Aorta (tissue), 5 donors: ENCODE measurements at regions not wholly inside any gene's neighbourhood (a gene's known extent, or its start where the extent isn't known, plus 50 kb on each side); places are given as distances from the start of the nearest gene placed in this dataset.

Source experiments
- ATAC-seq: fragments of 200-7000 bp; cut with Tn5 transposase; one replicate; pipeline ENCODE4 v1.9.1; 2022; ENCODE audit warnings: moderate library complexity; ENCODE audit not compliant: low FRiP score
- DNase-seq, 2 donors: peaks; one replicate each; pipeline ENCODE4 v3.0.0-alpha.2; 2020
- H3K27ac ChIP-seq, 2 donors: one replicate each; pipeline ENCODE4 v1.5.1; 2013; ENCODE audit warnings: low read length in 2 of 2, mild to moderate bottlenecking in 2 of 2, moderate library complexity in 2 of 2, control low read depth in 1 of 2, inconsistent platforms in 1 of 2, low read depth in 1 of 2
- H3K27me3 ChIP-seq, 2 donors: one replicate each; pipeline ENCODE4 v1.6.1; 2013; ENCODE audit warnings: control low read depth in 1 of 2, low read length in 1 of 2, mild to moderate bottlenecking in 1 of 2, moderate library complexity in 1 of 2; ENCODE audit not compliant: insufficient read depth in 2 of 2, control insufficient read depth in 1 of 2
- H3K36me3 ChIP-seq, 2 donors: one replicate each; pipeline ENCODE4 v1.6.1; 2013; ENCODE audit warnings: control low read depth in 1 of 2, low read length in 1 of 2, mild to moderate bottlenecking in 1 of 2; ENCODE audit not compliant: insufficient read depth in 2 of 2, control insufficient read depth in 1 of 2
- H3K4me1 ChIP-seq, 2 donors: one replicate each; pipeline ENCODE4 v1.6.1; 2013; ENCODE audit warnings: low read length in 2 of 2, control low read depth in 1 of 2, mild to moderate bottlenecking in 1 of 2, moderate library complexity in 1 of 2; ENCODE audit not compliant: insufficient read depth in 2 of 2, control insufficient read depth in 1 of 2
- H3K4me3 ChIP-seq, 2 donors: one replicate each; pipeline ENCODE4 v1.5.1; 2013; ENCODE audit warnings: low read length in 2 of 2, control low read depth in 1 of 2, mild to moderate bottlenecking in 1 of 2
- H3K9me3 ChIP-seq: one replicate; pipeline ENCODE4 v1.6.1; 2013; ENCODE audit warnings: mild to moderate bottlenecking, low read length; ENCODE audit not compliant: control insufficient read depth
- WGBS, 2 donors: extraction: QIAGEN DNeasy Blood & Tissue Kit; methylation state at CpG; one replicate each; pipeline ENCODE4 v1.1.7; 2013; 5-methylcytosine and 5-hydroxymethylcytosine counted together
- intact Hi-C, 2 donors: fragments of 100-400 bp; cut with DNase I; formaldehyde crosslinking; loops; one replicate each; pipeline versions ENCODE4 v1.14.2 to v1.15.0; 2022
- donor health status: healthy with polysubstance abuse.
- donor health status: Bipolar disorder and iron deficiency.
- donor health status: DM: no; HTN: no; CAD: no.
- donor health status: DM: no; HTN: no; CAD: no.
- donor health status: DM: yes; HTN: yes; CAD: no.

DNA sequence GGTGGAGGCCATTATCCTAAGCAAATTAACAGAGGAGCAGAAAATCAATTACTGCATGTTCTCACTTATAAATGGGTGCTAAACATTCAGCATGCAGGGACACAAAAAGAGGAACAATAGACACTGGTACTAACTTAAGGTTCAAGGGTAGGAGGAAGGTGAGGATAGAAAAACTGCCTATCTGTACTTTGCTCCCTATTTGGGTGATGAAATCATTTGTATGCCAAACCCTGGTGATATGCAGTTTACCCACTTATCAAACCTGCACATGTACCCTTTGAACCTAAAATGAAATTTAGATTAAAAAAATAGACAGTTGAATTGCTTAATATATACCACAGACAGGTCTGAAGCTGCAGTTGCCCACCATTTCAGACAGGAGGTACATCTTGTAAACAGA lies 143.3 kb upstream of the KLHL4 start:
- no peaks in the 10 kb centered on the region for H3K9me3 ChIP-seq
- ATAC-seq = no peak
- intact Hi-C loops = no loop called here

GRCh38 chrX:87376896-87377295 lies 140.7 kb upstream of the KLHL4 start:
- intact Hi-C loops = no loop called here
- no peak overlapping the region for H3K27ac ChIP-seq
- 71 to 86% methylated on average over 4 of the region's 4 CpGs for WGBS, 2 donors
- no peaks in the 10 kb centered on the region for H3K27me3 ChIP-seq
- H3K4me3 ChIP-seq = no peak overlapping the region
- ATAC-seq (no peak), DNase-seq (no peak)
- H3K9me3 ChIP-seq = no peaks in the 10 kb centered on the region
- H3K36me3 ChIP-seq = no peaks in the 10 kb centered on the region
- no peaks in the 10 kb centered on the region for H3K4me1 ChIP-seq

More for the DNA sequence above, 143.3 kb upstream of the KLHL4 start:
- H3K27ac ChIP-seq = no peak overlapping the region
- H3K36me3 ChIP-seq = no peaks in the 10 kb centered on the region
- no peak overlapping the region for H3K4me3 ChIP-seq
- no peaks in the 10 kb centered on the region for H3K4me1 ChIP-seq
- DNase-seq = no peak
- no peaks in the 10 kb centered on the region for H3K27me3 ChIP-seq

- Histone ChIP-seq H3K27ac (no peak overlapping the region), H3K4me1 (no peaks in the 10 kb centered on the region), H3K9me3 (no peaks in the 10 kb centered on the region), H3K36me3 (no peaks in the 10 kb centered on the region), H3K27me3 (no peaks in the 10 kb centered on the region), H3K4me3 (no peak overlapping the region)
- 47 to 70% methylated on average over 1 of the region's 1 CpG for WGBS, 2 donors
- DNase-seq (no peak), ATAC-seq (no peak)
- intact Hi-C loops = no loop called here
Measured at GRCh38 chrX:87388381-87388780, 129.2 kb upstream of the KLHL4 start.

- no peaks in the 10 kb centered on the region for H3K4me1 ChIP-seq
- H3K27ac ChIP-seq = no peak overlapping the region
- no peaks in the 10 kb centered on the region for H3K27me3 ChIP-seq
- DNase-seq (no peak), ATAC-seq (no peak)
- intact Hi-C loops = no loop called here
- no peak overlapping the region for H3K4me3 ChIP-seq
- no peaks in the 10 kb centered on the region for H3K36me3 ChIP-seq
- no peaks in the 10 kb centered on the region for H3K9me3 ChIP-seq
- WGBS, 2 donors = 45 to 57% methylated on average over 1 of the region's 1 CpG
Measured at GRCh38 chrX:87391742-87392141, 125.9 kb upstream of the KLHL4 start.

DNA sequence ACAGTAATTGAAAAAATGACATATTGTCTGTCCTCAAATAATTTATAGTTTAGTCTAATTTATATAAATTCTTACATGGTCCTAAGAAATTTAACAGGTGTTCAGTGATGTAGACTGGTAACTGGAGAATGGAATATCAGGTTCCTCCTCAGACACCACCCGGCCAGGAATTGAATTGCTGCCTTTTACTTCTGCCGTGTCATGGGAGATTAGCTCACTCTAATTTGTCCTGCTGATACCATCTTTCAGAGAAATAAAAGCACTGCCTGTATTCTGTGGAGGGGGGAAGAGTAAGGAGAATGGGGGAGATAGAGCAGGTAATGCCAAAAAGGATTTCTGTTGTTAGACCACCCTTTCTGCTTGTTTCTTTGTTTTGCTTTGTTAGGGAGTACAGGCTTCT lies 125.2 kb upstream of the KLHL4 start:
- ATAC-seq = no peak
- Histone ChIP-seq H3K4me3 (no peak overlapping the region), H3K4me1 (no peaks in the 10 kb centered on the region), H3K27me3 (no peaks in the 10 kb centered on the region), H3K27ac (no peak overlapping the region), H3K9me3 (no peaks in the 10 kb centered on the region), H3K36me3 (no peaks in the 10 kb centered on the region)
- 54 to 65% methylated on average over 2 of the region's 2 CpGs for WGBS, 2 donors
- no peak for DNase-seq
- intact Hi-C loops = no loop called here

DNA sequence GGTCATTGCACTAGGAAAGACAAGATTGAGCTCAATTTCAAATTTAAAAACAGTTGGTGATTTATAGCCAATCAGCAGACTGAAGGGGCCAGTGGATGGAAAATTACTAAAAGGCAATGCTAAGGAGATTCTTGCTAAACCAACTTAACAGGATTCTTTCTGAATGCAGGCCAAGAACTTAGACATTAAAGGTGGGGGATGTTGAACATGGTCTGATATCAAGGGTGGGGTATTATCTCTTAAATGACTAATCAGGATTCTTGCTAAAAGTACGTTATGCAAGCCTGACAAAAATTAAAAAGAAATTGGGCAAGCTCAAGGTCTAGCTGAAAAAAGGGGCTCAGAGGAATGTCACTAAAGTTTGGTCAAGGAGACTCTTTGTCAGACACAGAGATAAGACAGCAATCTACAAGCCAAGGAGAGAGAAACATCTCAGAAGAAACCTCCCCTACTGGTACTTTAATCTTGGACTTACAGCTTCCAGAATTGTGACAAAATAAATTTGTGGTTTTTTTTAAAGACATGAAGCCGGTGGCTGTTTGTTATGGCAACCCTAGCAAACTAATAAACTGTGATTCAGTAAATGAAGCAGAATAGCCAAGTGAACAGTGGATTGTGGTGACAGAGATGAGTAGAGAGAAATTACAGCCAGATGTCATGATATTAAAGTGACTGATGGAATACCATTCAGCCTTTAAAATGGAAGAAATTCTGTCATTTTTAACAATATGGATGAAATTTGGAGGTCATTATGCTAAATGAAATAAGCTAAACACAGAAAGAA lies 120.3 kb upstream of the KLHL4 start:
- Histone ChIP-seq H3K4me1 (no peaks in the 10 kb centered on the region), H3K9me3 (no peaks in the 10 kb centered on the region), H3K27ac (no peak overlapping the region), H3K27me3 (no peaks in the 10 kb centered on the region), H3K4me3 (no peak overlapping the region), H3K36me3 (no peaks in the 10 kb centered on the region)
- intact Hi-C loops = no loop called here
- no peak for ATAC-seq
- 52 to 53% methylated on average over 2 of the region's 2 CpGs for WGBS, 2 donors
- DNase-seq = no peak

DNA sequence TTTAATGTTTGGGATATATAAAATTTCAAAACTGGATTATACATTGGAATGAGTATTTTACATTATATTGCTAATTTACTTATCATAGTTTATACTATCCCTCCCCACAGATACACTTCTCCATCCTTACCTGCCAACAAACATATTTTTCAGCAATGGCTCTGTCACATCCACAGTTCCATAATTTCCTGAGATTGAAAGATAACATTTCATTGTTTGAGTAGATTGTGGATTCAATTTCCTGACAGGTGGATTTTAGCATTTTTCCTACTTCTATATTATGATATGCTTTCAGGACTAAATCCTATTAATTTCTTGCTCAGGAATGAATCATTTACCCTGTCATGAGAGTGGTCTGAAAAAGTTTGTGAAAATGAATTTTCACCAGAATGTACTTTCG lies 115.3 kb upstream of the KLHL4 start:
- intact Hi-C loops = no loop called here
- ATAC-seq (no peak), DNase-seq (no peak)
- no peak overlapping the region for H3K4me3 ChIP-seq
- no peaks in the 10 kb centered on the region for H3K36me3 ChIP-seq
- no peaks in the 10 kb centered on the region for H3K9me3 ChIP-seq
- WGBS, 2 donors = 16 to 69% methylated on average over 1 of the region's 1 CpG
- no peaks in the 10 kb centered on the region for H3K27me3 ChIP-seq
- H3K4me1 ChIP-seq = no peaks in the 10 kb centered on the region
- no peak overlapping the region for H3K27ac ChIP-seq

- H3K27ac ChIP-seq = no peak overlapping the region
- DNase-seq (no peak), ATAC-seq (no peak)
- 55 to 74% methylated on average over 4 of the region's 4 CpGs for WGBS, 2 donors
- no peak overlapping the region for H3K4me3 ChIP-seq
- no peaks in the 10 kb centered on the region for H3K27me3 ChIP-seq
- H3K36me3 ChIP-seq = no peaks in the 10 kb centered on the region
- no peaks in the 10 kb centered on the region for H3K9me3 ChIP-seq
- intact Hi-C loops = no loop called here
- no peaks in the 10 kb centered on the region for H3K4me1 ChIP-seq
Measured at GRCh38 chrX:87403551-87403950, 114.1 kb upstream of the KLHL4 start.

DNA sequence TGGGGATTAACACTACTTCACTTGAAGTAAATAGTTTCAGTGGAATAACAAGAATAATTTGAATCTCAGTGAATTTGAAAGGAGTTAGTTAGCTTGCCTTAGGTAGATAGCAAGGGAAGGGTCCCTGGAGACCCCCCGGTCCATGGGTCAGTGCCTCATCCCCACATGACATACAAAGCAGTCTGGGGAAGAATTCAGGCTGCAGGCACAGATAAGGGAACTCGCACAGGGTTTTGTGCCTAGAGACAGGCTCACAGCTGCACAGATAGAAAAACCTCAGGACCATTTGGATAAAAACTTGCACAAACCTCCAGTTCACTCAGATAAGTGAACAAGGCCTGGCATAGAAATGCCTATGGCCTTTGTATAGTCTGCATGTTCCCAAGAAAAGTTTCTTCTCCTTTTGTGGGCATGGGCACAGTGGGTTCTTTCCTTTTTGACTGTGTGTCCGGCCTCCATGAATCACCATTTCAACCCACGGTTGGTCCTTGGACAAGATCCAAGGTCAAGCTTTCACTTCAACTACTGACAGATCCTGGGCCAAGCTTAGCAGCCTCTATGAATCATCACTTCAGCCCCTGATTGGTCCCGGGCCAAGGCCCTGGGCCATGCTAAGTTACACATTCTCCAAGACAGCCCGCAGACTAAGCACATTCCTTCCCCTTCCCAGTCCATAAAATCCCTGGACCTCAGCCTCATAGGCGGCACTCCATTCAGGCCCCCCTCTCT lies 108.3 kb upstream of the KLHL4 start:
- Histone ChIP-seq H3K36me3 (no peaks in the 10 kb centered on the region), H3K27ac (peak overlapping the region; percentile 26 to 63), H3K27me3 (no peaks in the 10 kb centered on the region), H3K4me3 (no peak overlapping the region), H3K4me1 (no peaks in the 10 kb centered on the region), H3K9me3 (no peaks in the 10 kb centered on the region)
- ATAC-seq (peak; percentile 83), DNase-seq (peak; percentile 83 to 90)
- WGBS, 2 donors = 14 to 26% methylated on average over 7 of the region's 7 CpGs
- intact Hi-C loops = no loop called here
